CD4-positive, alpha-beta T cell treated with Interleukin-17A for 4 hours (primary cell): ENCODE measurements at regions not wholly inside any gene's neighbourhood (a gene's known extent, or its start where the extent isn't known, plus 50 kb on each side); places are given as distances from the start of the nearest gene placed in this dataset.
A peak's percentile ranks its signal among the peaks of the same experiment; 100 is the strongest.

ENCODE experiments used
- DNase-seq: peaks from one replicate; pipeline ENCODE4 v3.0.0-alpha.2; 2020; ENCODE audit warnings: mixed read lengths

DNA sequence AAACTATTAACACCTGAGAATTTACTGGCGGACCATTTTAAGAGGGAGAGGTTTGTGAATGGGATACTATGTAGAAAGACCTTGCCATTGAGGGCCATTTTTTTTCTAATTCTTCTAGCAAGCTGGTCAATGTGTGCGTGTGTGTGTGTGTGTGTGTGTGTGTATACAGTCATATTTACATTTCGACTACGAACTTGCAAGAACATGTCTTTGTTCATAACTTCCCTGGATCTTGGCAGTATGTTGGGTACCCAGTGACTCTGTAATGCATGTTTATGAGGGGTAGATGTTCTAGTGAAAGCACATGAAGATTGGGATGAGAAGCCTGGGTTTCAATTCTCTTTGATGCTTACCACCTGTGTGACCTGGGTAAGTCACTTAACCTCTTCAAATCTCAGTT is 133.6 kb downstream of the UBE2E3 start:
- DNase-seq: no peak

DNA sequence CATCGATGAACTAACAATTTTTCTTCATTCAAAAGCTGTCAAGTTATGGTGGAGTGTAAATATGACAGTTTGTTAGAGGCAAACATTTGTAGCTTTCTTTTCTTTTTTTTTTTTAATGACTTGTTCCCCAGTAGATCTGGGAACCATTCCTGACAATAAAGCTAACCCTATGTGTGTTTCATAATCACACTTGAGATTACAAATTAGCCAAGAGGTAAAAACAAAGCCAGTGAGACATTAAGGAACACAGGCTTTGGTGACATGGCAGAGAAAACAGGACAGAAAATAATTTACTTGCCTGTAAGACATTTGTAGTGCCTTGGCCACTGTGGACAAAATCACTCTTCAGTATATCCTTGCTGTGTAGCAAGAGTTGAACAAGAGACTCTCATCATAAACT is 135.9 kb downstream of the UBE2E3 start:
- no peak for DNase-seq

DNA sequence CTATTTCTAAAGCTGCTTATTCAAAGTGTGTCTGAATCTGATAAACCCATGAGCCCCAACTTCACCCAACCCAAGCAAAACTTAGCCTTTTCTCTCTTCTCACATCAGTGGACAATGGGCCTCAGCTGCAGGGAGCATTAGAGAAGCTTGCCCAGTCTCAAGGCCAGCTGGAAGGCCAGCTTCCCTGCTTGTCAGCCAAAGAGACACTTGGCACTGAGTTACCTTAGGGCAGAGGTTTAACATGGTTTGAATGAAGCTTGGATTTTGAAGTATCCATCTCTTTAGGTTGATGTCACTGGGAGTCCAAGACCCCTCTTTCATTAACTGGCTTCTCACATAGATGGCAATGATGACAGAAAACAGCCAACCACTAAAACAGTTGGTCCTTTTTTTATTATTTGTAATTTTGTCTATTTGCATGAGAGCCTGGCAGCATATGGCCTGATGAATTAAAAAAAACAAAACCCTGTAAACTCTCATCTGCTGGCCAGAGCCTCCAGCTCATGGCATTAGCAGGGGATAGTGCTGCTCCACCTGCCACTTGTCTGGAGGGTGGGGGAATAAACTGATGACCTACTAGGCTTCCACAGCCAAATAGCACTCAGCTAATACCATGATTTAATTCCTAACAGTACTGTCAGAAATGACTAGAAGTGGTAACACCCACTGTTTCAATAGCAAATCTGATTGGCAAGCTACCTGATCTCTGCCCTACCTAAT is 137.0 kb downstream of the UBE2E3 start:
- DNase-seq: no peak

DNA sequence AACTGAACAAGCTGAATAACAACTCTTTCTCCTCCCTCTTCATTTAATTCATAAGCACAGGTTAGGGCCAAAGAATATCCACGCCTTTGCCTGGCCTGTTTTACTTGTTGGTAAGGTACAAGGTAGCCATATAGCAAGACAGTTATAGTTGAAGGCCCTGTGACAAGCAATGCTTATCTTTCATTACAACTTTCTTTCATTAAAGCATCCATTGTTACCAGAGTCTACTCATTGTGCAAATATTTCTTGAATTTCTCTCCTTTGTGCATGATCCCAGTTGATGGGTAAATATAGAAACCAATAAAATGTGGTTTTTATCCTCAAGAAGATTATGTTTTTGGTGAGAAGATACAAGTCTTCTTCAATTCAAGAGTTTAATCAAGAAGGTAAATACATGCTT is 140.2 kb downstream of the UBE2E3 start:
- DNase-seq: no peak

DNA sequence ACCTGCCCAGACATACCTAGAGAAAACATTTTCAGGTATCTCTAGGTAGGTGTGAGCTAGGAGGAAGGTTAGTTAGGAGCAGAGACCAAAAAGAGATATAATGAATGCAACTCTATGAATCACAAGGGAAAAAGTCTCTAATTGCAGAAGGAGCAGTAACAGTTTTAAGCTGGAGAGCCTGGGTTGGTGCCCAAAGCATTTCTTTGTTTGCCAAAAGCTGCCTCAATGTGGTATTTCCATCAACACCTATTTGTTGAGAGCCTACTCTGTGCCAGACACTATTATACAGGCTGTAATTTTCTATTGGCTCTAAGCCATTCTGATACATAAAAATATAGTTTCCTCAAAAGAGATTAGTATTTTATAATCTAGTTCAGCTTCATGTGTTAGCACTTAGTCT is 141.6 kb downstream of the UBE2E3 start:
- DNase-seq: no peak

DNA sequence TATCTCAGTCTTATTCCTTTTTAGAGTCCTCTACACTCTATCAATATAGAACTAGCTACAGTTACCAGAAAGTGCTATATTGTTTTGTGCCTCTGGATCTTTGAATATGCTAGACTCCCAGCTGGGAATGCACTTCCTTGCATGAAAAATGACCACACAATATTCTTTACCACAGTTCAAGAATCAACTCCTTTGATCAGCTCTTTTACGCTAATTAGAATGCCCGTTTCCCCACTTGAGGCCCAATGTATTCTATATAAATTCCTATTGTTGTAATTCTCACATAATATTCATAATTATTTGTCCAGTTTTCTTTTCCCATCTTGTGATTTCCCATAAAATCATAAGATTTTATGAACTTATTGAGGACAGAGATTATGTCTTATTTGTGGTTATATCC is 142.2 kb downstream of the UBE2E3 start:
- DNase-seq: no peak

DNA sequence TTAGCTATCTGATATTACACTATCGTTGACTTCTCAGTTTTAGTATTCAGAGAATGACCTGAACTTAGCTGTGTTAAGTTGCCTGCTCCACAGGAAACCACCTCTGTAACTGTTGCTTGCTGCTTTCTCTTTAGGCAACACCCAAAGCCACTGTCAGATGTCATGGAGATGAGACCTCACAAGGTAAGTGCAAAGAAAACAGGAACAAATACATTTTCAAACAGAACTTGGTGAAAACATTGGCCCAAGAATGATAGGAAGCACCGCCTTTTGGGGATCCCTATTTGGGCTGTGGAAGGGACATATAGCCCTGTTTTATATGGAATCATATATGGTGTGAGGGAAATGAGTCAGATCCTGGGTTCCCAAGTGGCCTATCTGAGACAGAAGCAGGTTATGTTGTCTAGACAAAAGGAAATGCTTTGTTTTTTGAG is 143.4 kb downstream of the UBE2E3 start:
- peak; percentile 64 for DNase-seq

DNA sequence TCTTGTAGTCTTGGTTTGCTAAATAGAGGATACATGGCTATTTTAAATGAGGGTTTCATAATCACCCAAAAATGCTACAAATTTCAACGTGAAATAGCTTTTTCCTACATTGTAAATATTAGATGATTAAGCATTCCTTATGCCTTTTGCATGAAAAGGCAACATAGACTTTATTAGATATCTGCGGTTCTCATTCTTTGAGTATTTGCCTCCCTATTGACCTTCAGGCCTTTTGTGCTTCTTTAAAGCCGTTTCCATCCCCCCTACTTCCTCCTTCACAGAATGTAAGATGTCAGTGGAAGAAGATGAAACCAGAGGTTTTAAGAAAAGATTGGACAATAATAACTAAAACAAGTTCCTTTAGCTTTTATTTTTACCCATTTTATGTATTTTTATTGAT is 144.1 kb downstream of the UBE2E3 start:
- DNase-seq: no peak

DNA sequence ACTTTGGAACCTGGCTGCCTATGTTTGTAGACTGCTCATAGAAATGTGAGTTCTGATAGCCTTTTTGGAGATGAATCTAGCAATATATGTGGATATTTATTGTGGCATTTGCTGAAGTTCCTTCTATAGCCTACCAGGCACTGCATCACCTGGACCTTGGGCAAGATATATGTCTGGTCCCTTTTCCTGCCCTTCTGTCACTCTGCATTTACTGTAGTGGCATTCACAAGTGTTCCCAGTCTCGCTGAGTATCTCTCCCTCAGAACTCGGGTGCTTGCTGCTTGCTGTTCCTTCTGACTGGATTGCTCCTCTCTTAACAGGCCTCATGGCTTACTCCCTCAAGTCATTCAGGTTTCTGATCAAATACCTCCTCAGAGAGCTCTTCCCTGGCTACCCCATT is 145.0 kb downstream of the UBE2E3 start:
- DNase-seq: peak; percentile 31

DNA sequence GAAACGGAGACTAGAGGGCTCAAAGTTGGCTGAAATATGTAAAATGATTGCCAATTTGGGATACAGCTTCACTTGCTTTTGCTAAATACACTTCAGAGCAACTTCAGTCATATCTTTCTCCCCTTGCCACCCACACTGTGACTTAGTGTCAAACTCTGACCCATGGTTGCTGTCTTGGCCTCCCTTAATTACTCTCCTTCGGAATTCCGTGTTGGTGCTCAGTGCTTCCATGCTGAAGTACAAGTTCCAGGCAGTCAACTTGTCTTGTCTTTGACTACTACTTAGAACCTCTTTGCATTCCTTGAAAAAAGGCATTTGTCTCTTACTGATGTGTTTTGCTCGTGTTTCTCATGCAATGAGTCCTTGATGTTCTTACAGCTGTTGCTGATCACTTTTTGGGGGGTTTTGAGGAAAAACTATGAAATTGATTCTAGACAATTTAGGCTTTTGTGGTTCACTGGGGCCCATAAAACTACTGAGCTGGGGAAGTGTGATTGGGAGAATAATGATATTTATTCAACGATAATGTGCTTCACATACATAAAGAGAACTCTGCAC is 146.0 kb downstream of the UBE2E3 start:
- DNase-seq: no peak

DNA sequence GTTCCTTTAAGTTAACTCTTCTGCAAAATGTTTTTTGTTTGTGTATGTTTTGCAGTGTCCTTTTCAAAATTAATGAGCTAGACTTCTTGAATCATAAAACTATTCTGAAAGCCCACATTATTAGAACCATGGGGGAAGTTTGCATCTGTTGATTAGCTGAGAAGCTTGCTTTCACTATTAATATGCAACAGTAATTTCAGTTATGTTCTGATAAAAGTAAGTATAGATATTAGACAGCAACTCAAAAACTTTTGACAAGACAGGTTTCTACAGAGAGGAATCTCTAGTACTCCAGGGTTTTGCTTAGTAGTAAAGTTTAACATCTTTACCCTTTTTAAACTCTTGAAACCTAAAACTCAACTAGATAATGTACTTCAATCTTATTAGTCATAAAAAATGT is 147.8 kb downstream of the UBE2E3 start:
- DNase-seq: no peak

DNA sequence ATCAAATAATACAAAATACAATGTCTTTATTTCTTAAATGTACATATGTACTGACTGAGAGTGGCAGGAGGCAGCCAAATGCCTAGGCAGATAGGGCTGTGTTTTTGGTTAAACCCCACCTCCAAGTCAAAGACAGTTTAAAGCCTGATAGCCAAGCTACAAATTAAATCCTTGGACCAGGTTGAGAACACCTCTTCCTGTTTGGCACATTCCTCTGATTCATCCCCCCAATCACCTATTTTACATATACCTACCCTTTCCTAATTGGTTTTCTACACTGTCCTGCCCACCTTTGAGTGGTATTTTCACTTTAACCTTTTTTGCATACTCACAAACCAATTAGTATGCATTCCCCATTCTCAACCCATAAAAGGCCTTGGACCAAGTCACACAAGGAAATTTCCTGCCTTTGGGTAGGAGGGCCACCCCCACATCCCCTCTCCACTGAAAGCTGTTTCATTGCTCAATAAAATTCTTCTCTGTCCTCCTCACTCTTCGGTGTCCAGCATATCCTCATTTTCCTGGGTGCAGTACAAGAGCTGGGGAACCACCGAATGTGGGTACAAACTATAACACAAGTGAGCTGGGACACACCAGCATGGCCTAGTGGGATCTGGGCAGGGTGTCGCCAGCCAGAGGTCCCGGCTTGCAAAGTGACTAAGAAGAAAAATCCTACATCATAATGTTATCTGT is 149.1 kb downstream of the UBE2E3 start:
- DNase-seq: peak; percentile 9

DNA sequence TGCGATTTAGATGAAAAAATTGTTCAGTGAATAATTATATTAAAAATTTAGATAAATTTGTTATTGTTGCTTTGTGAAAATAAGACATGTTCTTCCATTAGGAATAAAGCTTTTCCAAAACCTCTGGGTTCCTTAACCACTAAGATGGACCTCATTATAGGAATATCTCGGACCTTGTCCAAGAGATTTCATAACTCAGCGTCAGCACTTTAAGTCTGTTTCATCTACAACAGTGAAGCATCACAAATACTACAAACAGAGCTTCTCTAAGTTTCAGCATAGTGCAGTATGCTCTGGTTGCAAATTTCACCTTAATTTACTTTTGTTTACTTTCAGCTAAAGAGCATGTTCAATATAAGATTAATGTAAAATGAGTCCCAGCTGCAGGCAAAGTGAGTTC is 150.3 kb downstream of the UBE2E3 start:
- no peak for DNase-seq

DNA sequence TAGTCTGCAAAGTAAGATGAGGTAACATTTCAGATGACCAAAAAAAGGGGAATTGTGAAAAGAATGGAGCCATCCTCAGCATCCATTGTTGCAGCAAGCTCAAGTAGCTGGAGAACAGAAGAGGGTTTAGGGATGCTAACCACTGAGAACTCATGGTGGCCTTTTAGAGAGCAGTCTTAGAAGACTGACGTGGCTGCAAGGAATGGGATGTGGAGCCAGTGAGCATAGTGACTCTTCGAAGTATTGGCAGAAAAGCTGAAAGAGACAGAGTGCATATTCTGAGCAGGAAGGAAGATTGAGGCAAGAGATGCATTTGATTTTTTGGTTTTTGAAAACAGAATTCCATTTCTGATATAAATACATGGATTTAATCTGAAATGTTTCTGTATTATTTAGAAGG is 151.2 kb downstream of the UBE2E3 start:
- DNase-seq: peak; percentile 43

DNA sequence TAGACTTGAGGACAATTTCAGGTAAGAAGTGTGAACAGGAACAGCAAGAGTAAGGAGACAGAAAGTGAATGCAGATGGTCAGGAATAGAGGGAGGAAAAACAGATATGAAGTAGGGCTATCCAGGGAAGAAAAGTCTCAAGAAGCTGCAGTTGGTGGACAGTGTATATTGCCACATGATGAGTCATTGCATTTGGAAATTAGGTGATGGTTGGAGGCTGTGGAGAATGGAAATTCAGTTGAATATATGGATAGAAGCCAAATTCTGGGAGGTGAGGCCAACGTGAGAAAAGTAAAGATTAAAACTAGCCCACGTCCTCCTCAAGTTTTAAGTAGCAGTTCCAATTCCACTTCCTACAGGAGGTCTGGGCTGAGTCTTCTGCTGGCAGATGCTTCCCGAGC is 158.4 kb downstream of the UBE2E3 start:
- DNase-seq: no peak

DNA sequence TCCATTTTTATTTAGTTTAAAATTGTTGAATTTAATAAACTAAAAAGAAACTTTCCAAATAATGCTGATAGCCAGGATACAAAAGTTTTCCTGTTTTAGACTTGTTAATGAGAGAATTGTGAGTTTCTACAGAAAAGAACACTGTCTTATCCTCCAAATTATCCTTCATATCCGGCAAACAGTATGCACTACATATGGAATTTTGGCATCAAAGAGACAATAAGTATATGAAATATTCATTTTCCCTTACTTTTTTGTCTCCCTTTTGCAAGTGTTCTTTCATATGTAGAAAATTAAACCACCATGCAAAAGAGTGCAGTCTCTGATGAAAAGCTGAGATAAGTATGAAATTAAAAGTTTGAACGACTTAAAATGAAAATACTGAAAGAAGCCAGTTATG is 159.4 kb downstream of the UBE2E3 start:
- DNase-seq: no peak

DNA sequence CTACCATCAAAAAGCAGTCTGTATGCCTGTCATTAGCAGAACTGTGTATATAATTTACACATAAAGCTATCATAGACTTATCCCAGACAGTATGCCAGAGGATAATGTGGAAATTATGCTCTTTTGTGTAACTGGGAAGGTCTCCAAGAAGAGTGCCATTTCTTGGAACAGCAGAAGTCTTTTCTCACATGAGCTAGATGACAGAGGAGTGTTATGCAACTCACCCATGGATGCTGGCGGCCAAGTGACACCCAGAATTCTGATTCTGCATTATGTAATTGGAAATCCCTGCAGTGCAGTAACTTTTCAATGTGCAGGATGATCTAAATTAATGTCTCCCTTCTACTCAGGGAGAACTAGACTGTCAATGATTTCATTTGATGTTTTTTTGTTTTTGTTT is 160.0 kb downstream of the UBE2E3 start:
- peak; percentile 28 for DNase-seq

DNA sequence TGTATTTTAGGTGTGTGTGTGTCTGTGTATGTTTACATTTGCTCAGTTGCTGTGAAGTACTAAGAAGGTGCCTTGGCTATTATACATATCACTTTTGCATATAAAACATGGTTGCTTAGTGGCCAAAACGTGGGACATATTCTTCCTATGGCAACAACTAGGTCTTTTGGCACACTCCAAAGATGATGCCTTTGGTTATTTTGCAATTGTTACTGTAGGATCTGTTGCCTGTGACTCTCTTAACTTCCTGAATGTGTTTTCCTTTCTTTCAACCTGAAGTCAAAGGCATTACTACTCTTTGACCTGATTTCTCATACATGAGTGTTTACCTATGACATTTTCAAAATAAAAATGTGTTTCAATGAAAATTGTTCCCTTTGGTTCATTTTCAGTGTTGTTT is 160.5 kb downstream of the UBE2E3 start:
- DNase-seq: no peak

DNA sequence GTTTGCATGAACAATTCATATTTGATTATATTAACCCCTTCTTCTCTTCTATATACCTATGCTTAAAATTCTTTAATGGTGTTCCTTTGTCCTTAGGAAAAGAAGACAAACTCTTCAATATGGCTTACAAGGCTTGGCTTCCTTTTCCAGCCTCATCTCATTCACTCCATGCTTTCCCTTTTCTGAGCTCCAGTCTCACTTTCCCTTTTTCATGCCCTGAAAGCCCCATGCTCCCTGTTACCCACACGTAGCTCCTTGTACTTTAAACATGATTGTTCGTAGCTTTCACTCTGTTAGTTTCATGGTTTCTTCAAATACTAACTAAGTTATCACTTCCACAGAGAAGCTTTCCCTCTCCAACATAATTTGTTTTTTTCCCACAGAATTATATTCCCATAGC is 161.3 kb downstream of the UBE2E3 start:
- DNase-seq: no peak

DNA sequence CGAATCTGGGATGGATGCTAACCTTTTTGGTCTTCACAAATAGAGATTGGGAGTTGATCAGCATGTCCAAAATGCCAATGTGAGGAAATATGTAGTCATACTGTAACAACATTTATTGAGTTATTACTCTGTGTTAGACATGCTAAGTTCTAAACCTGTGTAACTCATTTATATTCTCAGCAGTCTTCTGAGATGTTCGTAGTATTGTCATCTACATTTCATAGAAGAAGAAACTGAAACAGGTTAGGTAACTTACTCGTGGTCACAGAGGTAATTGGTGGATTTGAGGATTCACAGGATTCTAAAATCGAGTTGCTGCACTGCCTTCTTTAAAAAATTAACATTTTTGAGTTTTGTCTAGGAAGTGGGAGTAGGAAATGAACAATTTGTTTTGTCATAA is 162.1 kb downstream of the UBE2E3 start:
- no peak for DNase-seq

DNA sequence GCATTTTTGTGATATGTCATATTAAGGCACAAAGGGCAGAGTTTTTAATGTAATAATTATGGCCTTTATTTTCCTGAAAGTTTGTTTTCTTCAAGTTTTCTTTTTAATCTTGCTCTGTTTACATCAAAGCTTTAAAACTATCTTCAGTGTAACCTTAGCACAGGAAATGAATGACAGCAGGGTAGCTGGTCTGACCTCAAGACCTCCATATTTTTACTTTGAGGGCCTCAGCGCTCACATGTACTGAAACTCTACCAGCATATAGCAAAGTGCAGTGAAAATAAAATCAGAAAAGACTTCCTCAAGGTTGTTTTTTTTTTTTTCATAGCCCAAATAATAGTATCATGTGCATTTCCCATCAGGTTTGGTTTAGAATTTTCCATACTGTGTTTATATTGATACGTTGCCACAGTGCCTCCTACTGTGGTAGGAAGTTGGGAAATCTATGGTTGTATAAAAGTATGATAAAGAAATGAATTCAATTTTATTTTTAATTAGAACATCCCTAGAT is 163.4 kb downstream of the UBE2E3 start:
- DNase-seq: peak; percentile 38

DNA sequence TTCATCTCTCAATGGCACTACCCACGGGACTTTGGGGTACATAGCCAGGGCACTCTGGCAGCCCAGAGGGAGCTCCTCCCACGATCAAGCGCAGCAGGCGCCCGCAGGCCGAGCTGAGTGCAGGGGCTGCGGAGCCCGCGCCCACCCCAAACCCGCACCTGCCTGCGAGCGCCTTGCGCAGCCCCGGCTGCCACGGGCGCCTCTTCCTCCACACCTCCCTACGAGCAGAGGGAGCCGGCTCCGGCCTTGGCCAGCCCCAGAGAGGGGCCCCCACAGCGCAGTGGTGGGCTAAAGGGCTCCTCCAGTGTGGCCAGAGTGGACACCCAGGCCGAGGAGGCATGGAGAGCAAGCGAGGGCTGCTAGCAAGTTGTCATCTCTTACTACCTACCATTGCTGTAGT is 165.2 kb downstream of the UBE2E3 start:
- DNase-seq: no peak

DNA sequence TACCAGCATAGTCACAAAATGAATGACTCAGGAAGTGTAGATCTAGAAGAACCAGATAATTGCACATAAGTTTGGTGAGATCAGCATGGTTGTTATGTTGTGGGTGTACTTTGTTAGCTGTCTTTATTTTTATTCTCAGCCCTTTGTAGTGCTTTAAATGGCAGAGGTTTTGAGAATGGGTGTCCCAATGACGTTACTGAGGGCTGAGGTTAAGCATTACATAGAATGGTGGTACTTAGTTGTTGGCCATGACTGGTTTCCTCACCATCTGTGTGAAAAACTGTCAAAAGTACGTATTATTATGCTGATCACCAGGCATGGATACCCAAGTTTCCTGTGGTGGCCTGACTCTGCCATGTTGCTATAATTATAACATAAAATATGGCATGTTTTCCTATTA is 165.8 kb downstream of the UBE2E3 start:
- DNase-seq: no peak

DNA sequence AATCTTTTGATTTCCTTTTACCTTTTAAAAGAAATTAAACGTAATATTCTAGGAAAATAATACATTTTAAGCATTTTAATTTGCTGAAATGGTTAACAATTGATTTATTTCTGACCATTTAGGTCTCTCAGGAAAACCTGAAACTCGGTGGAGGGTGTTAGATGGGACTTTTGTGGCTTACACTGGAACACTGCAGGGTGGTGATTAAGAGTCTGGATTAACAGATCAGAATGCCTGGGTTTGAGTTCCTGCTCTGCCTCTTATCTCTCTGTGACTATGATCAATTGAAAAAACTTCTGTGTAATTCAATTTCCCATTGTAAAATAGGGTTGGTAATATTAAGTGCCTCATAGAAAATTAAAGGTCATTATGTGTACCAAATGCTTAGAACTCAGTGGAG is 168.7 kb downstream of the UBE2E3 start:
- DNase-seq: no peak
